H1 (cell line): ENCODE measurements at regions not wholly inside any gene's neighbourhood (a gene's known extent, or its start where the extent isn't known, plus 50 kb on each side); places are given as distances from the start of the nearest gene placed in this dataset.

ENCODE experiments used
- HDAC6 ChIP-seq: IDR thresholded peaks from one replicate; pipeline ENCODE4 v1.7.1; 2012; ENCODE audit warnings: low read depth, mild to moderate bottlenecking, inconsistent platforms, low read length, moderate library complexity
- JUND ChIP-seq: IDR thresholded peaks from 2 replicates; pipeline ENCODE4 v1.6.1; 2011; ENCODE audit warnings: mild to moderate bottlenecking, improper control_type of control experiment, low read length
- TF ChIP-seq, protein P1 (sequence below): fragments of 300-600 bp; sonication (generic); IDR thresholded peaks from 2 replicates; pipeline ENCODE4 v1.7.1; 2012; ENCODE audit warnings: low read length, moderate library complexity, mild to moderate bottlenecking, inconsistent platforms; ENCODE audit not compliant: insufficient replicate concordance

- TF ChIP-seq JUND (no peak), HDAC6 (no peak)
- TF ChIP-seq, protein P1, sequence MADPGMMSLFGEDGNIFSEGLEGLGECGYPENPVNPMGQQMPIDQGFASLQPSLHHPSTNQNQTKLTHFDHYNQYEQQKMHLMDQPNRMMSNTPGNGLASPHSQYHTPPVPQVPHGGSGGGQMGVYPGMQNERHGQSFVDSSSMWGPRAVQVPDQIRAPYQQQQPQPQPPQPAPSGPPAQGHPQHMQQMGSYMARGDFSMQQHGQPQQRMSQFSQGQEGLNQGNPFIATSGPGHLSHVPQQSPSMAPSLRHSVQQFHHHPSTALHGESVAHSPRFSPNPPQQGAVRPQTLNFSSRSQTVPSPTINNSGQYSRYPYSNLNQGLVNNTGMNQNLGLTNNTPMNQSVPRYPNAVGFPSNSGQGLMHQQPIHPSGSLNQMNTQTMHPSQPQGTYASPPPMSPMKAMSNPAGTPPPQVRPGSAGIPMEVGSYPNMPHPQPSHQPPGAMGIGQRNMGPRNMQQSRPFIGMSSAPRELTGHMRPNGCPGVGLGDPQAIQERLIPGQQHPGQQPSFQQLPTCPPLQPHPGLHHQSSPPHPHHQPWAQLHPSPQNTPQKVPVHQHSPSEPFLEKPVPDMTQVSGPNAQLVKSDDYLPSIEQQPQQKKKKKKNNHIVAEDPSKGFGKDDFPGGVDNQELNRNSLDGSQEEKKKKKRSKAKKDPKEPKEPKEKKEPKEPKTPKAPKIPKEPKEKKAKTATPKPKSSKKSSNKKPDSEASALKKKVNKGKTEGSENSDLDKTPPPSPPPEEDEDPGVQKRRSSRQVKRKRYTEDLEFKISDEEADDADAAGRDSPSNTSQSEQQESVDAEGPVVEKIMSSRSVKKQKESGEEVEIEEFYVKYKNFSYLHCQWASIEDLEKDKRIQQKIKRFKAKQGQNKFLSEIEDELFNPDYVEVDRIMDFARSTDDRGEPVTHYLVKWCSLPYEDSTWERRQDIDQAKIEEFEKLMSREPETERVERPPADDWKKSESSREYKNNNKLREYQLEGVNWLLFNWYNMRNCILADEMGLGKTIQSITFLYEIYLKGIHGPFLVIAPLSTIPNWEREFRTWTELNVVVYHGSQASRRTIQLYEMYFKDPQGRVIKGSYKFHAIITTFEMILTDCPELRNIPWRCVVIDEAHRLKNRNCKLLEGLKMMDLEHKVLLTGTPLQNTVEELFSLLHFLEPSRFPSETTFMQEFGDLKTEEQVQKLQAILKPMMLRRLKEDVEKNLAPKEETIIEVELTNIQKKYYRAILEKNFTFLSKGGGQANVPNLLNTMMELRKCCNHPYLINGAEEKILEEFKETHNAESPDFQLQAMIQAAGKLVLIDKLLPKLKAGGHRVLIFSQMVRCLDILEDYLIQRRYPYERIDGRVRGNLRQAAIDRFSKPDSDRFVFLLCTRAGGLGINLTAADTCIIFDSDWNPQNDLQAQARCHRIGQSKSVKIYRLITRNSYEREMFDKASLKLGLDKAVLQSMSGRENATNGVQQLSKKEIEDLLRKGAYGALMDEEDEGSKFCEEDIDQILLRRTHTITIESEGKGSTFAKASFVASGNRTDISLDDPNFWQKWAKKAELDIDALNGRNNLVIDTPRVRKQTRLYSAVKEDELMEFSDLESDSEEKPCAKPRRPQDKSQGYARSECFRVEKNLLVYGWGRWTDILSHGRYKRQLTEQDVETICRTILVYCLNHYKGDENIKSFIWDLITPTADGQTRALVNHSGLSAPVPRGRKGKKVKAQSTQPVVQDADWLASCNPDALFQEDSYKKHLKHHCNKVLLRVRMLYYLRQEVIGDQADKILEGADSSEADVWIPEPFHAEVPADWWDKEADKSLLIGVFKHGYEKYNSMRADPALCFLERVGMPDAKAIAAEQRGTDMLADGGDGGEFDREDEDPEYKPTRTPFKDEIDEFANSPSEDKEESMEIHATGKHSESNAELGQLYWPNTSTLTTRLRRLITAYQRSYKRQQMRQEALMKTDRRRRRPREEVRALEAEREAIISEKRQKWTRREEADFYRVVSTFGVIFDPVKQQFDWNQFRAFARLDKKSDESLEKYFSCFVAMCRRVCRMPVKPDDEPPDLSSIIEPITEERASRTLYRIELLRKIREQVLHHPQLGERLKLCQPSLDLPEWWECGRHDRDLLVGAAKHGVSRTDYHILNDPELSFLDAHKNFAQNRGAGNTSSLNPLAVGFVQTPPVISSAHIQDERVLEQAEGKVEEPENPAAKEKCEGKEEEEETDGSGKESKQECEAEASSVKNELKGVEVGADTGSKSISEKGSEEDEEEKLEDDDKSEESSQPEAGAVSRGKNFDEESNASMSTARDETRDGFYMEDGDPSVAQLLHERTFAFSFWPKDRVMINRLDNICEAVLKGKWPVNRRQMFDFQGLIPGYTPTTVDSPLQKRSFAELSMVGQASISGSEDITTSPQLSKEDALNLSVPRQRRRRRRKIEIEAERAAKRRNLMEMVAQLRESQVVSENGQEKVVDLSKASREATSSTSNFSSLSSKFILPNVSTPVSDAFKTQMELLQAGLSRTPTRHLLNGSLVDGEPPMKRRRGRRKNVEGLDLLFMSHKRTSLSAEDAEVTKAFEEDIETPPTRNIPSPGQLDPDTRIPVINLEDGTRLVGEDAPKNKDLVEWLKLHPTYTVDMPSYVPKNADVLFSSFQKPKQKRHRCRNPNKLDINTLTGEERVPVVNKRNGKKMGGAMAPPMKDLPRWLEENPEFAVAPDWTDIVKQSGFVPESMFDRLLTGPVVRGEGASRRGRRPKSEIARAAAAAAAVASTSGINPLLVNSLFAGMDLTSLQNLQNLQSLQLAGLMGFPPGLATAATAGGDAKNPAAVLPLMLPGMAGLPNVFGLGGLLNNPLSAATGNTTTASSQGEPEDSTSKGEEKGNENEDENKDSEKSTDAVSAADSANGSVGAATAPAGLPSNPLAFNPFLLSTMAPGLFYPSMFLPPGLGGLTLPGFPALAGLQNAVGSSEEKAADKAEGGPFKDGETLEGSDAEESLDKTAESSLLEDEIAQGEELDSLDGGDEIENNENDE: no peak
Measured at GRCh38 chr10:71086439-71087080, 125.8 kb upstream of the UNC5B start (continued).
